WTC11 (cell line): ENCODE measurements at regions not wholly inside any gene's neighbourhood (a gene's known extent, or its start where the extent isn't known, plus 50 kb on each side); places are given as distances from the start of the nearest gene placed in this dataset.

Source experiments
- ATAC-seq: fragments of 200-7000 bp; cut with Tn5 transposase; 2 replicates; pipeline ENCODE4 v1.10.0; 2021; ENCODE audit warnings: mild to moderate bottlenecking, moderate library complexity
- CTCF ChIA-PET: fragments of 300-600 bp; sonication (Branson Sonifier 250); formaldehyde crosslinking; loops from one replicate; lab custom pipeline; 2021; ENCODE audit warnings: antibody characterized with exemption; lab: Charles Lee
- POLR2A ChIA-PET: fragments of 350-600 bp; sonication (Branson Sonifier 250); formaldehyde crosslinking; loops from one replicate; lab custom pipeline; 2021; ENCODE audit warnings: antibody characterized with exemption; lab: Charles Lee
- DNase-seq: peaks from one replicate; pipeline ENCODE4 v3.0.0; 2021; ENCODE audit warnings: low spot score
- H3K27ac Mint-ChIP-seq: 2 replicates; pipeline ENCODE4 v1.8.0; 2021; ENCODE audit warnings: mixed read lengths
- H3K27me3 Mint-ChIP-seq: 2 replicates; pipeline ENCODE4 v1.8.0; 2021; ENCODE audit warnings: low read depth, mild to moderate bottlenecking, moderate library complexity, mixed read lengths
- H3K36me3 Mint-ChIP-seq: 2 replicates; pipeline ENCODE4 v1.8.0; 2021; ENCODE audit warnings: mixed read lengths
- H3K4me1 Mint-ChIP-seq: 2 replicates; pipeline ENCODE4 v1.8.0; 2022; ENCODE audit warnings: mixed read lengths
- H3K4me3 Mint-ChIP-seq: 2 replicates; pipeline ENCODE4 v1.8.0; 2021; ENCODE audit warnings: mild to moderate bottlenecking, moderate library complexity, mixed read lengths
- H3K9me3 Mint-ChIP-seq: 2 replicates; pipeline ENCODE4 v1.8.0; 2021; ENCODE audit warnings: mixed read lengths
- CBFB ChIP-seq: sonication (generic); formaldehyde crosslinking; IDR thresholded peaks from 2 replicates; pipeline ENCODE4 v1.8.1; 2022; ENCODE audit warnings: mild to moderate bottlenecking, low read depth, missing genetic modification reagents
- CREB1 ChIP-seq: sonication (generic); formaldehyde crosslinking; IDR thresholded peaks from 2 replicates; pipeline ENCODE4 v1.8.0; 2023; ENCODE audit warnings: mild to moderate bottlenecking, missing genetic modification reagents
- CREM ChIP-seq: sonication (generic); formaldehyde crosslinking; IDR thresholded peaks from 2 replicates; pipeline ENCODE4 v1.8.1; 2022; ENCODE audit warnings: mild to moderate bottlenecking, missing genetic modification reagents, moderate library complexity
- EMX1 ChIP-seq: fragments of 250-450 bp; sonication (Bioruptor Pico); IDR thresholded peaks from 2 replicates; pipeline ENCODE4 v1.8.0; 2021; ENCODE audit warnings: mild to moderate bottlenecking
- FOXK1 ChIP-seq: sonication (generic); formaldehyde crosslinking; IDR thresholded peaks from 2 replicates; pipeline ENCODE4 v1.8.0; 2022; ENCODE audit warnings: mild to moderate bottlenecking, moderate library complexity, missing genetic modification reagents
- FOXP1 ChIP-seq: sonication (generic); formaldehyde crosslinking; IDR thresholded peaks from 2 replicates; pipeline ENCODE4 v1.8.0; 2022; ENCODE audit warnings: missing genetic modification reagents, mild to moderate bottlenecking, moderate library complexity, borderline replicate concordance
- KAT7 ChIP-seq: sonication (generic); formaldehyde crosslinking; IDR thresholded peaks from 2 replicates; pipeline ENCODE4 v1.8.1; 2023; ENCODE audit warnings: missing genetic modification reagents, mild to moderate bottlenecking, borderline replicate concordance
- NFE2L1 ChIP-seq: sonication (generic); formaldehyde crosslinking; IDR thresholded peaks from 2 replicates; pipeline ENCODE4 v1.8.1; 2023; ENCODE audit warnings: missing genetic modification reagents
- TEAD1 ChIP-seq: sonication (generic); formaldehyde crosslinking; IDR thresholded peaks from 2 replicates; pipeline ENCODE4 v1.8.0; 2022; ENCODE audit warnings: mild to moderate bottlenecking, missing genetic modification reagents
- ZNF138 ChIP-seq: sonication (generic); formaldehyde crosslinking; conservative IDR thresholded peaks from 2 replicates; pipeline ENCODE4 v1.8.1; 2022; ENCODE audit warnings: mild to moderate bottlenecking, moderate library complexity, missing genetic modification reagents
- ZNF232 ChIP-seq: sonication (generic); formaldehyde crosslinking; IDR thresholded peaks from 2 replicates; pipeline ENCODE4 v1.8.0; 2022; ENCODE audit warnings: mild to moderate bottlenecking, missing genetic modification reagents
- ZNF396 ChIP-seq: fragments of 250-450 bp; sonication (Bioruptor Pico); IDR thresholded peaks from 2 replicates; pipeline ENCODE4 v1.8.0; 2021; ENCODE audit warnings: mild to moderate bottlenecking, moderate library complexity, borderline replicate concordance
- TF ChIP-seq, protein P1 (sequence below): fragments of 250-450 bp; sonication (Bioruptor Pico); conservative IDR thresholded peaks from 2 replicates; pipeline ENCODE4 v1.9.0; 2021; ENCODE audit warnings: mild to moderate bottlenecking
- TF ChIP-seq, protein P2 (sequence below): sonication (generic); formaldehyde crosslinking; IDR thresholded peaks from 2 replicates; pipeline ENCODE4 v1.8.1; 2023; ENCODE audit warnings: mild to moderate bottlenecking, missing genetic modification reagents, borderline replicate concordance
- TF ChIP-seq, protein P3 (sequence below): fragments of 250-450 bp; sonication (Bioruptor Pico); IDR thresholded peaks from 2 replicates; pipeline ENCODE4 v1.9.0; 2021; ENCODE audit warnings: mild to moderate bottlenecking, borderline replicate concordance
- TF ChIP-seq, protein P4 (sequence below): sonication (generic); formaldehyde crosslinking; IDR thresholded peaks from 2 replicates; pipeline ENCODE4 v1.8.0; 2022; ENCODE audit warnings: mild to moderate bottlenecking, missing genetic modification reagents
- TF ChIP-seq, protein P5 (sequence below): sonication (generic); formaldehyde crosslinking; IDR thresholded peaks from 2 replicates; pipeline ENCODE4 v1.8.1; 2023; ENCODE audit warnings: mild to moderate bottlenecking, missing genetic modification reagents, moderate library complexity
- TF ChIP-seq, protein P6 (sequence below): sonication (generic); formaldehyde crosslinking; IDR thresholded peaks from 2 replicates; pipeline ENCODE4 v1.8.0; 2022; ENCODE audit warnings: mild to moderate bottlenecking, missing genetic modification reagents
- TF ChIP-seq, protein P7 (sequence below): fragments of 250-450 bp; sonication (Bioruptor Pico); IDR thresholded peaks from 2 replicates; pipeline ENCODE4 v1.8.0; 2021; ENCODE audit warnings: mild to moderate bottlenecking

GRCh38 chr10:53749439-53749838 lies 976.9 kb upstream of the MBL2 start:
- DNase-seq (no peak), ATAC-seq (no peak)
- peaks cover 38% of the 10 kb centered on the region for H3K36me3 Mint-ChIP-seq
- TF ChIP-seq TEAD1 (CRISPR knock-in tag), result no peak
- TF ChIP-seq, protein P1, sequence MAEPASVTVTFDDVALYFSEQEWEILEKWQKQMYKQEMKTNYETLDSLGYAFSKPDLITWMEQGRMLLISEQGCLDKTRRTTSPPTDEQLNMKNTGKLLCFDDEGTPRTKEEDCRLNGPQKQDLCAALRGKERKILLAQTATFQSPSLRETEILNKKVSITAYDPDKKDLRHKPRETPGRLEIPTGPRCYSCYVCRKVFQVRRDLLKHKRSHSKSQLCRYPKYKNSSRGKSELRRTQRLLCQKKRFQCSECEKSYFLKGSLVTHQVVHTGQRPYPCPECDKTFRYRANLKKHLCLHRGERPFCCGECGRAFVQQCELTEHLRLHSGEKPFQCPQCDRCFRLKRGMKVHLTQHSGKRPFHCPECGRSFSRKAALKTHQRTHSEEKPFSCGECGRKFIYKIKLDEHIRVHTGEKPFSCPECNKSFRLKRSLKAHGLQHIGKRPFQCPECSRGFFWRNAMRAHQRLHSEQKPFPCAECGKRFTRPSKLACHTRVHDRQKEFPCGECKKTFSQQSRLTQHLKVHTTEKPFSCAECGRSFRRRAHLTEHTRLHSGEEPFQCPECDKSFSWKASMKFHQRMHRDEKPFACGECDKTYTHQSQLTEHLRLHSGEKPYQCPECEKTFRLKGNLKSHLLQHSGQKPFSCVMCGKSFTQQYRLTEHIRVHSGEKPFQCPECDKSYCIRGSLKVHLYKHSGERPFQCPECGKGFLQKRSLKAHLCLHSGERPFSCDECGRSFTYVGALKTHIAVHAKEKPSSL (CRISPR knock-in tag), result no peak
- TF ChIP-seq, protein P2, sequence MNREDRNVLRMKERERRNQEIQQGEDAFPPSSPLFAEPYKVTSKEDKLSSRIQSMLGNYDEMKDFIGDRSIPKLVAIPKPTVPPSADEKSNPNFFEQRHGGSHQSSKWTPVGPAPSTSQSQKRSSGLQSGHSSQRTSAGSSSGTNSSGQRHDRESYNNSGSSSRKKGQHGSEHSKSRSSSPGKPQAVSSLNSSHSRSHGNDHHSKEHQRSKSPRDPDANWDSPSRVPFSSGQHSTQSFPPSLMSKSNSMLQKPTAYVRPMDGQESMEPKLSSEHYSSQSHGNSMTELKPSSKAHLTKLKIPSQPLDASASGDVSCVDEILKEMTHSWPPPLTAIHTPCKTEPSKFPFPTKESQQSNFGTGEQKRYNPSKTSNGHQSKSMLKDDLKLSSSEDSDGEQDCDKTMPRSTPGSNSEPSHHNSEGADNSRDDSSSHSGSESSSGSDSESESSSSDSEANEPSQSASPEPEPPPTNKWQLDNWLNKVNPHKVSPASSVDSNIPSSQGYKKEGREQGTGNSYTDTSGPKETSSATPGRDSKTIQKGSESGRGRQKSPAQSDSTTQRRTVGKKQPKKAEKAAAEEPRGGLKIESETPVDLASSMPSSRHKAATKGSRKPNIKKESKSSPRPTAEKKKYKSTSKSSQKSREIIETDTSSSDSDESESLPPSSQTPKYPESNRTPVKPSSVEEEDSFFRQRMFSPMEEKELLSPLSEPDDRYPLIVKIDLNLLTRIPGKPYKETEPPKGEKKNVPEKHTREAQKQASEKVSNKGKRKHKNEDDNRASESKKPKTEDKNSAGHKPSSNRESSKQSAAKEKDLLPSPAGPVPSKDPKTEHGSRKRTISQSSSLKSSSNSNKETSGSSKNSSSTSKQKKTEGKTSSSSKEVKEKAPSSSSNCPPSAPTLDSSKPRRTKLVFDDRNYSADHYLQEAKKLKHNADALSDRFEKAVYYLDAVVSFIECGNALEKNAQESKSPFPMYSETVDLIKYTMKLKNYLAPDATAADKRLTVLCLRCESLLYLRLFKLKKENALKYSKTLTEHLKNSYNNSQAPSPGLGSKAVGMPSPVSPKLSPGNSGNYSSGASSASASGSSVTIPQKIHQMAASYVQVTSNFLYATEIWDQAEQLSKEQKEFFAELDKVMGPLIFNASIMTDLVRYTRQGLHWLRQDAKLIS (CRISPR knock-in tag), result no peak
- no peak for TF ChIP-seq CREM
- TF ChIP-seq, protein P3, sequence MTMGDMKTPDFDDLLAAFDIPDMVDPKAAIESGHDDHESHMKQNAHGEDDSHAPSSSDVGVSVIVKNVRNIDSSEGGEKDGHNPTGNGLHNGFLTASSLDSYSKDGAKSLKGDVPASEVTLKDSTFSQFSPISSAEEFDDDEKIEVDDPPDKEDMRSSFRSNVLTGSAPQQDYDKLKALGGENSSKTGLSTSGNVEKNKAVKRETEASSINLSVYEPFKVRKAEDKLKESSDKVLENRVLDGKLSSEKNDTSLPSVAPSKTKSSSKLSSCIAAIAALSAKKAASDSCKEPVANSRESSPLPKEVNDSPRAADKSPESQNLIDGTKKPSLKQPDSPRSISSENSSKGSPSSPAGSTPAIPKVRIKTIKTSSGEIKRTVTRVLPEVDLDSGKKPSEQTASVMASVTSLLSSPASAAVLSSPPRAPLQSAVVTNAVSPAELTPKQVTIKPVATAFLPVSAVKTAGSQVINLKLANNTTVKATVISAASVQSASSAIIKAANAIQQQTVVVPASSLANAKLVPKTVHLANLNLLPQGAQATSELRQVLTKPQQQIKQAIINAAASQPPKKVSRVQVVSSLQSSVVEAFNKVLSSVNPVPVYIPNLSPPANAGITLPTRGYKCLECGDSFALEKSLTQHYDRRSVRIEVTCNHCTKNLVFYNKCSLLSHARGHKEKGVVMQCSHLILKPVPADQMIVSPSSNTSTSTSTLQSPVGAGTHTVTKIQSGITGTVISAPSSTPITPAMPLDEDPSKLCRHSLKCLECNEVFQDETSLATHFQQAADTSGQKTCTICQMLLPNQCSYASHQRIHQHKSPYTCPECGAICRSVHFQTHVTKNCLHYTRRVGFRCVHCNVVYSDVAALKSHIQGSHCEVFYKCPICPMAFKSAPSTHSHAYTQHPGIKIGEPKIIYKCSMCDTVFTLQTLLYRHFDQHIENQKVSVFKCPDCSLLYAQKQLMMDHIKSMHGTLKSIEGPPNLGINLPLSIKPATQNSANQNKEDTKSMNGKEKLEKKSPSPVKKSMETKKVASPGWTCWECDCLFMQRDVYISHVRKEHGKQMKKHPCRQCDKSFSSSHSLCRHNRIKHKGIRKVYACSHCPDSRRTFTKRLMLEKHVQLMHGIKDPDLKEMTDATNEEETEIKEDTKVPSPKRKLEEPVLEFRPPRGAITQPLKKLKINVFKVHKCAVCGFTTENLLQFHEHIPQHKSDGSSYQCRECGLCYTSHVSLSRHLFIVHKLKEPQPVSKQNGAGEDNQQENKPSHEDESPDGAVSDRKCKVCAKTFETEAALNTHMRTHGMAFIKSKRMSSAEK (CRISPR knock-in tag), result no peak
- H3K4me3 Mint-ChIP-seq, result no peak overlapping the region
- no peaks in the 10 kb centered on the region for H3K27me3 Mint-ChIP-seq
- H3K9me3 Mint-ChIP-seq, result peaks cover 52% of the 10 kb centered on the region
- peaks cover 12% of the 10 kb centered on the region for H3K4me1 Mint-ChIP-seq
- CTCF ChIA-PET, result no interaction called here
- no peak overlapping the region for H3K27ac Mint-ChIP-seq
- POLR2A ChIA-PET, result no interaction called here

GRCh38 chr10:53748319-53748718 lies 975.7 kb upstream of the MBL2 start:
- DNase-seq (no peak), ATAC-seq (no peak)
- H3K27ac Mint-ChIP-seq, result no peak overlapping the region
- peaks cover 12% of the 10 kb centered on the region for H3K4me1 Mint-ChIP-seq
- CTCF ChIA-PET, result no interaction called here
- H3K27me3 Mint-ChIP-seq, result no peaks in the 10 kb centered on the region
- peaks cover 49% of the 10 kb centered on the region for H3K36me3 Mint-ChIP-seq
- H3K9me3 Mint-ChIP-seq, result peaks cover 63% of the 10 kb centered on the region
- H3K4me3 Mint-ChIP-seq, result no peak overlapping the region
- POLR2A ChIA-PET, result no interaction called here
- TF ChIP-seq NFE2L1 (no peak), ZNF396 (CRISPR knock-in tag) (no peak), ZNF138 (CRISPR knock-in tag) (no peak)
- TF ChIP-seq, protein P4, sequence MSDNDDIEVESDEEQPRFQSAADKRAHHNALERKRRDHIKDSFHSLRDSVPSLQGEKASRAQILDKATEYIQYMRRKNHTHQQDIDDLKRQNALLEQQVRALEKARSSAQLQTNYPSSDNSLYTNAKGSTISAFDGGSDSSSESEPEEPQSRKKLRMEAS (CRISPR knock-in tag), result no peak

DNA sequence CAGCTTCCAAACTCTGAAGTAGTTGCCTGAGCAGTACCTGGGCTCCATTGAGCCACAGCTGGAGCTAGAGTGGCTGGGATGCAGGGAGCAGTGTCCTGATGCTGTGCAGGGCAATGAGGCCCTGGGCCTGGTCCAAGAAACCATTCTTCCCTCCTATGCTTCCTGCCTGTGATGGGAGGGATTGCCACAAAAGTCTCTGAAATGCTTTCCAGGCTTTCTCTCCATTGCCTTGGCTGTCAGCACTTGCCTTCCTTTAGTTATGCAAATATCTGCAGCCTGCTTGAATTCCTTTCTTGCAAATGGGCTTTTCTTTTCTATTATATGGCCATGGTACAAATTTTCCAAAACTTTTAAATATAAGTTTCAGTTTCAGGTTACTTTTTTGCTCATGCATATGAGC lies 972.2 kb upstream of the MBL2 start:
- POLR2A ChIA-PET, result interaction anchor here (0.6 kb wide), 1 partner anchor 1029 kb away, joined by 3 read pairs; no protein-coding TSS in a partner anchor
- ATAC-seq (peak; percentile 83), DNase-seq (no peak)
- TF ChIP-seq EMX1 (CRISPR knock-in tag), result no peak
- TF ChIP-seq KAT7 (CRISPR knock-in tag), result no peak
- TF ChIP-seq CBFB (CRISPR knock-in tag), result no peak
- no peak for TF ChIP-seq CREM
- no peak for TF ChIP-seq ZNF138 (CRISPR knock-in tag)
- no peak for TF ChIP-seq FOXP1 (CRISPR knock-in tag)
- TF ChIP-seq, protein P5, sequence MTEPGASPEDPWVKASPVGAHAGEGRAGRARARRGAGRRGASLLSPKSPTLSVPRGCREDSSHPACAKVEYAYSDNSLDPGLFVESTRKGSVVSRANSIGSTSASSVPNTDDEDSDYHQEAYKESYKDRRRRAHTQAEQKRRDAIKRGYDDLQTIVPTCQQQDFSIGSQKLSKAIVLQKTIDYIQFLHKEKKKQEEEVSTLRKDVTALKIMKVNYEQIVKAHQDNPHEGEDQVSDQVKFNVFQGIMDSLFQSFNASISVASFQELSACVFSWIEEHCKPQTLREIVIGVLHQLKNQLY, result no peak
- TF ChIP-seq, protein P6, sequence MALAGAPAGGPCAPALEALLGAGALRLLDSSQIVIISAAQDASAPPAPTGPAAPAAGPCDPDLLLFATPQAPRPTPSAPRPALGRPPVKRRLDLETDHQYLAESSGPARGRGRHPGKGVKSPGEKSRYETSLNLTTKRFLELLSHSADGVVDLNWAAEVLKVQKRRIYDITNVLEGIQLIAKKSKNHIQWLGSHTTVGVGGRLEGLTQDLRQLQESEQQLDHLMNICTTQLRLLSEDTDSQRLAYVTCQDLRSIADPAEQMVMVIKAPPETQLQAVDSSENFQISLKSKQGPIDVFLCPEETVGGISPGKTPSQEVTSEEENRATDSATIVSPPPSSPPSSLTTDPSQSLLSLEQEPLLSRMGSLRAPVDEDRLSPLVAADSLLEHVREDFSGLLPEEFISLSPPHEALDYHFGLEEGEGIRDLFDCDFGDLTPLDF (CRISPR knock-in tag), result no peak
- no peak for TF ChIP-seq ZNF232 (CRISPR knock-in tag)
- TF ChIP-seq CREB1 (CRISPR knock-in tag), result no peak
- no peak for TF ChIP-seq FOXK1 (CRISPR knock-in tag)
- TF ChIP-seq, protein P7, sequence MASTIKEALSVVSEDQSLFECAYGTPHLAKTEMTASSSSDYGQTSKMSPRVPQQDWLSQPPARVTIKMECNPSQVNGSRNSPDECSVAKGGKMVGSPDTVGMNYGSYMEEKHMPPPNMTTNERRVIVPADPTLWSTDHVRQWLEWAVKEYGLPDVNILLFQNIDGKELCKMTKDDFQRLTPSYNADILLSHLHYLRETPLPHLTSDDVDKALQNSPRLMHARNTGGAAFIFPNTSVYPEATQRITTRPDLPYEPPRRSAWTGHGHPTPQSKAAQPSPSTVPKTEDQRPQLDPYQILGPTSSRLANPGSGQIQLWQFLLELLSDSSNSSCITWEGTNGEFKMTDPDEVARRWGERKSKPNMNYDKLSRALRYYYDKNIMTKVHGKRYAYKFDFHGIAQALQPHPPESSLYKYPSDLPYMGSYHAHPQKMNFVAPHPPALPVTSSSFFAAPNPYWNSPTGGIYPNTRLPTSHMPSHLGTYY (CRISPR knock-in tag), result no peak

More for the DNA sequence above, 972.2 kb upstream of the MBL2 start:
- CTCF ChIA-PET, result no interaction called here
- Mint-ChIP-seq H3K27ac (no peak overlapping the region; the same call in 1 of the 2 replicates), H3K9me3 (peaks cover 59% of the 10 kb centered on the region), H3K4me3 (no peak overlapping the region), H3K4me1 (peaks cover 12% of the 10 kb centered on the region), H3K27me3 (no peaks in the 10 kb centered on the region), H3K36me3 (peaks cover 46% of the 10 kb centered on the region)
